ENCODE measurements at regions not wholly inside any gene's neighbourhood (a gene's known extent, or its start where the extent isn't known, plus 50 kb on each side); places are given as distances from the start of the nearest gene placed in this dataset.

- H3K4me1 ChIP-seq (ENCODE audit: control insufficient read depth in 1 of 2, insufficient read depth in 2 of 2, low read length in 2 of 2): no peaks in the 10 kb centered on the region
- no peak for DNase-seq
- H2AFZ ChIP-seq (ENCODE audit: insufficient read depth, low read depth, low read length, poor library complexity, severe bottlenecking): no peak overlapping the region
- H3K4me2 ChIP-seq (replicated peaks; ENCODE audit: extremely low read depth, low read length, poor library complexity, severe bottlenecking): no peak overlapping the region
- Mint-ChIP-seq H3K36me3 (no peaks in the 10 kb centered on the region), H3K27ac (no peak overlapping the region), H3K4me1 (no peaks in the 10 kb centered on the region), H3K27me3 (ENCODE audit: low read depth in 3 of 3) (peaks cover 0 to 2% (median 0%) of the 10 kb centered on the region in 3 donors), H3K4me3 (no peak overlapping the region), H3K9me3 (peaks cover 2 to 10% (median 9%) of the 10 kb centered on the region in 7 donors)
- no peaks in the 10 kb centered on the region for H3K36me3 ChIP-seq (replicated peaks in 1 of 2; ENCODE audit: control insufficient read depth in 1 of 2, insufficient read depth in 2 of 2, low read length in 2 of 2)
- H3K27ac ChIP-seq (ENCODE audit: low read depth in 1 of 2, low read length in 2 of 2): no peak overlapping the region
- H3K4me3 ChIP-seq (replicated peaks in 1 of 3; ENCODE audit: low read depth in 2 of 3, low read length in 3 of 3): no peak overlapping the region
- intact Hi-C loops (cut with micrococcal nuclease): no loop called here
- TF ChIP-seq CTCF (IDR thresholded peaks at IDR 0.05): no peak
- H4K20me1 ChIP-seq (ENCODE audit: insufficient read depth, low read length): no peaks in the 10 kb centered on the region
- H3K79me2 ChIP-seq (ENCODE audit: insufficient read depth, low read length): no peaks in the 10 kb centered on the region
- H3K9ac ChIP-seq (ENCODE audit: insufficient read depth, low read length, poor library complexity, severe bottlenecking): no peak overlapping the region
- peaks cover 0 to 7% of the 10 kb centered on the region in 2 donors for H3K9me3 ChIP-seq (replicated peaks in 1 of 2; ENCODE audit: control insufficient read depth in 1 of 2, insufficient read depth in 1 of 2, low read length in 2 of 2)
- no peaks in the 10 kb centered on the region for H3K27me3 ChIP-seq (ENCODE audit: control insufficient read depth in 2 of 2, insufficient read depth in 2 of 2, low read length in 2 of 2)
- WGBS (ENCODE audit: insufficient coverage): 100% methylated on average over 1 of the region's 3 CpGs
Observed at GRCh38 chr6:90663873-90664272, 77.0 kb upstream of the MAP3K7 start.

GRCh38 chr6:90663106-90663505, 76.2 kb upstream of the MAP3K7 start:
- H3K36me3 ChIP-seq (replicated peaks in 1 of 2; ENCODE audit: control insufficient read depth in 1 of 2, insufficient read depth in 2 of 2, low read length in 2 of 2): no peaks in the 10 kb centered on the region
- H3K9ac ChIP-seq (ENCODE audit: insufficient read depth, low read length, poor library complexity, severe bottlenecking): no peak overlapping the region
- WGBS (ENCODE audit: insufficient coverage): 80% methylated on average over 1 of the region's 2 CpGs
- no peak overlapping the region for H2AFZ ChIP-seq (ENCODE audit: insufficient read depth, low read depth, low read length, poor library complexity, severe bottlenecking)
- Mint-ChIP-seq H3K4me3 (no peak overlapping the region), H3K9me3 (peaks cover 2 to 10% (median 9%) of the 10 kb centered on the region in 7 donors), H3K27ac (no peak overlapping the region), H3K27me3 (ENCODE audit: low read depth in 3 of 3) (peaks cover 0 to 2% (median 0%) of the 10 kb centered on the region in 3 donors), H3K4me1 (no peaks in the 10 kb centered on the region), H3K36me3 (no peaks in the 10 kb centered on the region)
- intact Hi-C loops (cut with micrococcal nuclease): no loop called here
- no peak overlapping the region for H3K4me2 ChIP-seq (replicated peaks; ENCODE audit: extremely low read depth, low read length, poor library complexity, severe bottlenecking)
- no peaks in the 10 kb centered on the region for H3K79me2 ChIP-seq (ENCODE audit: insufficient read depth, low read length)
- no peak for DNase-seq
- TF ChIP-seq CTCF (IDR thresholded peaks at IDR 0.05): no peak
- no peak overlapping the region for H3K27ac ChIP-seq (ENCODE audit: low read depth in 1 of 2, low read length in 2 of 2)
- H3K9me3 ChIP-seq (replicated peaks in 1 of 2; ENCODE audit: control insufficient read depth in 1 of 2, insufficient read depth in 1 of 2, low read length in 2 of 2): peaks cover 0 to 7% of the 10 kb centered on the region in 2 donors
- H3K4me1 ChIP-seq (ENCODE audit: control insufficient read depth in 1 of 2, insufficient read depth in 2 of 2, low read length in 2 of 2): no peaks in the 10 kb centered on the region
- no peaks in the 10 kb centered on the region for H3K27me3 ChIP-seq (ENCODE audit: control insufficient read depth in 2 of 2, insufficient read depth in 2 of 2, low read length in 2 of 2)
- H3K4me3 ChIP-seq (replicated peaks in 1 of 3; ENCODE audit: low read depth in 2 of 3, low read length in 3 of 3): no peak overlapping the region
- H4K20me1 ChIP-seq (ENCODE audit: insufficient read depth, low read length): no peaks in the 10 kb centered on the region
